Ovary (tissue), 3 donors: ENCODE measurements at regions not wholly inside any gene's neighbourhood (a gene's known extent, or its start where the extent isn't known, plus 50 kb on each side); places are given as distances from the start of the nearest gene placed in this dataset.

ENCODE experiments used
- CTCF ChIP-seq, 3 donors: fragments of 450-650 bp in 2 of 3; fragments of 200-600 bp in 1 of 3; IDR thresholded peaks; one replicate each; pipeline versions ENCODE4 v1.5.1 to v1.8.0; 2016 to 2022; ENCODE audit warnings: antibody characterized with exemption in 3 of 3, mild to moderate bottlenecking in 1 of 3
- EP300 ChIP-seq: sonication (generic); formaldehyde crosslinking; IDR thresholded peaks from one replicate; pipeline ENCODE4 v1.6.1; 2017; ENCODE audit warnings: antibody characterized with exemption
- donor health status: DM: no; HTN: no; CAD: no.

- TF ChIP-seq CTCF (IDR thresholded peaks at IDR 0.05), result no peak
- no peak for TF ChIP-seq EP300
Observed at GRCh38 chrX:69215161-69215875, 50.1 kb upstream of the PJA1 start.
